ENCODE measurements at regions not wholly inside any gene's neighbourhood (a gene's known extent, or its start where the extent isn't known, plus 50 kb on each side); places are given as distances from the start of the nearest gene placed in this dataset.

DNA sequence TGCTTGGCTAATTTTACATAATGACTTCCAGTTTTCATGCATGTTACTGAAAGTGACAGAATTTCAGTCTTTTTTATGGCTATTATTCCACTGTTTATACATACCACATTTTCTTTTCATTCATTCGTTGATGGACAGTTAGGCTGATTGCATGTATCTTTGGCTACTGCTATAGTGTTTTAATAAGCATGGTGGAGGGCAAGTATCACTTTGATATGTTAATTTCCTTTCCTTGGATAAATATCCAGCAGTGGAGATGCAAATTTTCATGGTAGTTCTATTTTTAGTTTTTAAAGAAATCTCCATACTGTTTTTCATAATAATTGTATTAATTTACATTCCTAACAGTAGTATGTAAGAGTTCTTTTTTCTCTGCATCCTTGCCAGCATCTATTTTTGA lies 297.9 kb downstream of the PRR16 start:
- peaks cover 0 to 5% (median 0%) of the 10 kb centered on the region in 3 donors for H3K9me3 ChIP-seq
- 50 to 75% methylated on average over 1 of the region's 1 CpG for WGBS, 2 donors (ENCODE audit: low coverage in 1 of 2)
- no peak for ATAC-seq
- no peaks in the 10 kb centered on the region for H3K27me3 ChIP-seq
- no peaks in the 10 kb centered on the region for H3K36me3 ChIP-seq
- no peaks in the 10 kb centered on the region for H3K4me1 ChIP-seq
- H3K4me3 ChIP-seq, result no peak overlapping the region
- H3K27ac ChIP-seq, result no peak overlapping the region
- TF ChIP-seq POLR2AphosphoS5 (IDR thresholded peaks at IDR 0.05) (no peak), EP300 (IDR thresholded peaks at IDR 0.05) (no peak), POLR2A (IDR thresholded peaks at IDR 0.05) (no peak)
- TF ChIP-seq, protein P1, sequence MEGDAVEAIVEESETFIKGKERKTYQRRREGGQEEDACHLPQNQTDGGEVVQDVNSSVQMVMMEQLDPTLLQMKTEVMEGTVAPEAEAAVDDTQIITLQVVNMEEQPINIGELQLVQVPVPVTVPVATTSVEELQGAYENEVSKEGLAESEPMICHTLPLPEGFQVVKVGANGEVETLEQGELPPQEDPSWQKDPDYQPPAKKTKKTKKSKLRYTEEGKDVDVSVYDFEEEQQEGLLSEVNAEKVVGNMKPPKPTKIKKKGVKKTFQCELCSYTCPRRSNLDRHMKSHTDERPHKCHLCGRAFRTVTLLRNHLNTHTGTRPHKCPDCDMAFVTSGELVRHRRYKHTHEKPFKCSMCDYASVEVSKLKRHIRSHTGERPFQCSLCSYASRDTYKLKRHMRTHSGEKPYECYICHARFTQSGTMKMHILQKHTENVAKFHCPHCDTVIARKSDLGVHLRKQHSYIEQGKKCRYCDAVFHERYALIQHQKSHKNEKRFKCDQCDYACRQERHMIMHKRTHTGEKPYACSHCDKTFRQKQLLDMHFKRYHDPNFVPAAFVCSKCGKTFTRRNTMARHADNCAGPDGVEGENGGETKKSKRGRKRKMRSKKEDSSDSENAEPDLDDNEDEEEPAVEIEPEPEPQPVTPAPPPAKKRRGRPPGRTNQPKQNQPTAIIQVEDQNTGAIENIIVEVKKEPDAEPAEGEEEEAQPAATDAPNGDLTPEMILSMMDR (IDR thresholded peaks at IDR 0.05), result no peak

DNA sequence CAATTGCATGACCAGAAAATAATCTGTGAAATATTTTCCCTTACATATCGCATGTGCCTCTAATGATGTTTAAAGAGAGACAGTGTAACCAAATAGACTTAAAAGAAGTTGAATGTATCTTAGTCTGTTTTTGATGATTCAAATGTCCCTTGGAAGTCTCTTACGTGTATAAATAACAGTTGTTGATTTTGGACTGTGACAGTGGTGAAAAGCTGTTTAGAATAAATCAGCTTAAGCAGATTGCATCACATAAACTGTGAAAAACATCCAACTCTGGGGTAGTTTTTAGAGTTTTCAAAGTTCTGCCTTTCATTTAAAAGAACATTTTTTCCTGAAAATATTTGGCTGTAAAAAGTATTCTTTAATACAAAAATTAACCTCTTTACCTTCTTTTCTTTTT lies 301.1 kb downstream of the PRR16 start:
- no peaks in the 10 kb centered on the region for H3K27me3 ChIP-seq
- WGBS, 2 donors (ENCODE audit: low coverage in 1 of 2), result 27 to 28% methylated on average over 2 of the region's 2 CpGs
- H3K4me1 ChIP-seq, result no peaks in the 10 kb centered on the region
- ATAC-seq, result no peak
- no peak overlapping the region for H3K27ac ChIP-seq
- H3K36me3 ChIP-seq, result no peaks in the 10 kb centered on the region
- no peaks in the 10 kb centered on the region for H3K9me3 ChIP-seq
- H3K4me3 ChIP-seq, result no peak overlapping the region
- TF ChIP-seq POLR2AphosphoS5 (IDR thresholded peaks at IDR 0.05), result no peak
- TF ChIP-seq POLR2A (IDR thresholded peaks at IDR 0.05), result no peak
- no peak for TF ChIP-seq EP300 (IDR thresholded peaks at IDR 0.05)
- TF ChIP-seq, protein P1 (IDR thresholded peaks at IDR 0.05), result no peak

DNA sequence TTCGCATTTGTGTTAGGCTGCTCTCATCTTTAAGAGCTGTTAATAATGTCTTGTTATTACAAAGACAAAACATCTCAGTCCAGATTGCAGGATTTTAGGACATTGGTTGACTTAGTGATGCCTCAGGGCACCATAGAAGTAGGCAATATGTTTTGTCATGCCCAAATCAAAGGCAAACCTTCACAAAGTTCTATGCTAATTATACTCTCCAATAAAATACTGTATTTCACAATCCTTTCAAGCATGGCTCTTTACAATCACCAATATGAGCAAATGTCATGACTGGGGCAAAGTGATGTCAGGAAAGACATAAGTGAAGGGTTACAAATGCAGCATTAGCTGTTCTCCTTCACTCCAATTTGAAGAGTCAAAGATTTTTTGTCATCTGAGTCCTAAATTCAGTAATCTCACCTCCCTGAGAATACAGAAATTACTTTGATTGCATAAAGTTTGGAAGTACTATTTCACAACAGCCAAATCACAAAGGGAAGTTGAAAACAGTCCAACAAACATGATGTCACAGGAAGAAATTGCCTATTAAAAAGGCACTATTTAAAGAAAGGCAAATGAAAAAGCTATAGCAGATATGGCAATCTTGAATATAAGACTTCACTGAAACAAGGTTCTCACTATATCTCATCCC lies 303.2 kb downstream of the PRR16 start:
- no peaks in the 10 kb centered on the region for H3K9me3 ChIP-seq
- H3K36me3 ChIP-seq, result no peaks in the 10 kb centered on the region
- no peak overlapping the region for H3K4me3 ChIP-seq
- 77 to 80% methylated on average over 1 of the region's 1 CpG for WGBS, 2 donors (ENCODE audit: low coverage in 1 of 2)
- no peaks in the 10 kb centered on the region for H3K27me3 ChIP-seq
- no peak for ATAC-seq
- no peak overlapping the region for H3K27ac ChIP-seq
- TF ChIP-seq, protein P1 (IDR thresholded peaks at IDR 0.05), result no peak
- TF ChIP-seq EP300 (IDR thresholded peaks at IDR 0.05) (no peak), POLR2AphosphoS5 (IDR thresholded peaks at IDR 0.05) (no peak), POLR2A (IDR thresholded peaks at IDR 0.05) (no peak)
- no peaks in the 10 kb centered on the region for H3K4me1 ChIP-seq

DNA sequence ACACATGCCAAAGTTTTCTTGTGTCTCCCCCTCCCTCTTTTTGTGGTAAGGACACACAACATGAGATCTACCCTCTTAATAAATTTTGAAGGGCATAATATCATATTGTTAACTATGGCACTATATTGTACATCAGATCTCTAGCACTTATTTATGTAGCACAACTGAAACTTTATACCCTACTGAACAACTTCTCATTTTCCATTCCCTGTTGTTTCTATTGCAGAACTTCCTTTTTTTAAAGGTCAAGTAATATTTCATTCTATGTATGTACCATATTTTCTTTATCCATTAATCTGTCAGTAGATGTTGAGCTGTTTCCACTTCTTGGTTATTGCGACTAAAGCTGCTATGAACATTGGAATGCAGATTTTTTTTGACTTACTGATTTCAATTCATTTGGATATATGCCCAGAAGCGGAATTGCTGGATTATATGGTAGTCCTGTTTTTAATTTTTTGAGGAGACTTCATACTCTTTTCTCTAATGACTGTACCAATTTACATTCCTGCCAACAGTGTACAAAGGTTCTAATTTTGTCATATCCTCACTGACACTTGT lies 305.3 kb downstream of the PRR16 start:
- Histone ChIP-seq H3K4me3 (no peak overlapping the region), H3K36me3 (no peaks in the 10 kb centered on the region), H3K9me3 (no peaks in the 10 kb centered on the region), H3K27me3 (no peaks in the 10 kb centered on the region), H3K4me1 (no peaks in the 10 kb centered on the region), H3K27ac (no peak overlapping the region)
- TF ChIP-seq EP300 (IDR thresholded peaks at IDR 0.05), result no peak
- WGBS, 2 donors (ENCODE audit: low coverage in 1 of 2), result 66 to 76% methylated on average over 2 of the region's 2 CpGs
- no peak for ATAC-seq

DNA sequence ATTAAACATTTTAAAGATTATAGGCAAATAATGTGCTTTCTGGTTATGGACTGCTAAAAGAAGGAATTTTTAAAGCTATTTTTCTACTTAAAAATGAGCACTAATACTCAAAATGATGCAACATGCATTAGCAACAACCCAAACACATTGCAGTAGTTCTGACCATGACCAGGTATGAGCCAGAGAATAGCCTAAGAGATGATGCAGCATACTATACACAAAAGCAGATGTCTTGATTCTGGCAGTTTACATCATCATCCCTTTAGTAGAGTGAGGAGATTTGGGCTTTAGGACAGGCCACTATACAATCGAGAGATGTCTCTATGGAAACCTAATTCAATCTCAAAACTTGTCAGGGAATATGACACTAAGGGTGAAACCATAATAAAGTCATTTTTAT lies 307.1 kb downstream of the PRR16 start:
- no peak for TF ChIP-seq EP300 (IDR thresholded peaks at IDR 0.05)
- TF ChIP-seq, protein P1 (IDR thresholded peaks at IDR 0.05), result no peak
- no peak for TF ChIP-seq POLR2A (IDR thresholded peaks at IDR 0.05)
- TF ChIP-seq POLR2AphosphoS5 (IDR thresholded peaks at IDR 0.05), result no peak
- Histone ChIP-seq H3K4me1 (no peaks in the 10 kb centered on the region), H3K4me3 (no peak overlapping the region), H3K9me3 (no peaks in the 10 kb centered on the region), H3K36me3 (no peaks in the 10 kb centered on the region), H3K27ac (no peak overlapping the region), H3K27me3 (no peaks in the 10 kb centered on the region)
- 64 to 100% methylated on average over 1 of the region's 1 CpG for WGBS, 2 donors (ENCODE audit: low coverage in 1 of 2)
- no peak for ATAC-seq
